AG04449 (cell line): ENCODE measurements at regions not wholly inside any gene's neighbourhood (a gene's known extent, or its start where the extent isn't known, plus 50 kb on each side); places are given as distances from the start of the nearest gene placed in this dataset.

Experiments
- CTCF ChIA-PET: fragments of 350-600 bp; formaldehyde crosslinking; extraction: SDS; loops from one replicate; lab custom pipeline; 2021; ENCODE audit warnings: antibody characterized with exemption; lab: Yijun Ruan, JAX
- POLR2A ChIA-PET: fragments of 400-600, 350-600 bp; formaldehyde crosslinking; extraction: SDS; loops from one replicate; lab custom pipeline; 2020; ENCODE audit warnings: antibody characterized with exemption, inconsistent platforms; lab: Yijun Ruan, JAX
- DNase-seq: peaks from one replicate; pipeline ENCODE4 v3.0.0-alpha.2; 2010; ENCODE audit warnings: low read depth, low spot score
- H3K4me3 ChIP-seq: 2 replicates; pipeline ENCODE4 v1.5.1; 2011; ENCODE audit warnings: low read depth, mild to moderate bottlenecking, control low read depth, low read length
- TF ChIP-seq, protein P1 (sequence below): IDR thresholded peaks from one replicate; pipeline ENCODE4 v1.5.1; 2011; ENCODE audit warnings: mild to moderate bottlenecking, moderate library complexity, low read length, control low read depth, inconsistent platforms; ENCODE audit not compliant: insufficient read depth; ENCODE audit errors: missing control alignments

DNA sequence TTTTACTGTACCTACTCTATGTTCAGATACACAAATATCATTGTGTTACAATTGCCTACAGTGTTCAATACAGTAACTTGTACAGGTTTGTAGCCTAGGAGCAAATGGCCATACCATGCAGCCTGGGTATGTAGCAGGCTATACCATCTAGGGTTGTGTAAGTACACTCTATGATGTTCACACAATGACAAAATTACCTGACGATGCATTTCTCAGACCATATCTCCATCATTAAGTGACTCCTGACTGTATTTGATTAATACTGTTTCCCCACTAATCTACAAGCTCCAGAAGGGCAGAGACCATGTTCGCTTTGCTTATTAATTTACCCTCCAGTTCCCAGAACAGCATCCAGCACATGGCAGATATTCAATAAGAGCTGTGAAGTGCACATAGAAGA, 372.2 kb downstream of the METTL4 start:
- no peak for DNase-seq
- POLR2A ChIA-PET: no interaction called here
- H3K4me3 ChIP-seq: no peak overlapping the region
- CTCF ChIA-PET: no interaction called here
- TF ChIP-seq, protein P1, sequence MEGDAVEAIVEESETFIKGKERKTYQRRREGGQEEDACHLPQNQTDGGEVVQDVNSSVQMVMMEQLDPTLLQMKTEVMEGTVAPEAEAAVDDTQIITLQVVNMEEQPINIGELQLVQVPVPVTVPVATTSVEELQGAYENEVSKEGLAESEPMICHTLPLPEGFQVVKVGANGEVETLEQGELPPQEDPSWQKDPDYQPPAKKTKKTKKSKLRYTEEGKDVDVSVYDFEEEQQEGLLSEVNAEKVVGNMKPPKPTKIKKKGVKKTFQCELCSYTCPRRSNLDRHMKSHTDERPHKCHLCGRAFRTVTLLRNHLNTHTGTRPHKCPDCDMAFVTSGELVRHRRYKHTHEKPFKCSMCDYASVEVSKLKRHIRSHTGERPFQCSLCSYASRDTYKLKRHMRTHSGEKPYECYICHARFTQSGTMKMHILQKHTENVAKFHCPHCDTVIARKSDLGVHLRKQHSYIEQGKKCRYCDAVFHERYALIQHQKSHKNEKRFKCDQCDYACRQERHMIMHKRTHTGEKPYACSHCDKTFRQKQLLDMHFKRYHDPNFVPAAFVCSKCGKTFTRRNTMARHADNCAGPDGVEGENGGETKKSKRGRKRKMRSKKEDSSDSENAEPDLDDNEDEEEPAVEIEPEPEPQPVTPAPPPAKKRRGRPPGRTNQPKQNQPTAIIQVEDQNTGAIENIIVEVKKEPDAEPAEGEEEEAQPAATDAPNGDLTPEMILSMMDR: no peak

DNA sequence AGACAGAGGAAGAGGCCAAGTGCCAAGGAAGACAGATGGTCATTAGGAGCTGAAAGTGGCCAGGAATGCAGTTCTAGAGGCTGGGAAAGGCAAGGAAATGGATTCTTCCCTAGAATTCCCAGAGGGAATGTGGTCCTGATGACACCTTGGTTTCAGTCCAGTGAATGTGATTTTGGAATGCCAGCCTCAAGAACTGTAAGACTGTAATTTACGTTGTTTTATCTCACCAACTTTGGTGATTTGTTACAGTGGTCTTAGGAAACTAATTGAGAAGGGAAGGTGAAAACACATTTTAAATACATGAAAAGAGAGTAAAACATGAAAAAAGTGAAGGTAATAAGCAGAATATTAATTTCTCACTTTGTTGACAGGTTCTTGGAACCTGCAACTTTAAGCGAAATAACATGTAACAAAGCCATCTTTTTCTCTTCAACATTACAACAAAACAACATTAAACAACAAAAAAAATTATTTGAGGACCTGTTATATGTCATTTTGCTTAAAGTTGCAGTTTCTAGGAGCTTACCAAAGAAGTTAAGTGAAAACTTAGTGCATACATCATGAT, 370.2 kb downstream of the METTL4 start:
- TF ChIP-seq, protein P1: no peak

DNA sequence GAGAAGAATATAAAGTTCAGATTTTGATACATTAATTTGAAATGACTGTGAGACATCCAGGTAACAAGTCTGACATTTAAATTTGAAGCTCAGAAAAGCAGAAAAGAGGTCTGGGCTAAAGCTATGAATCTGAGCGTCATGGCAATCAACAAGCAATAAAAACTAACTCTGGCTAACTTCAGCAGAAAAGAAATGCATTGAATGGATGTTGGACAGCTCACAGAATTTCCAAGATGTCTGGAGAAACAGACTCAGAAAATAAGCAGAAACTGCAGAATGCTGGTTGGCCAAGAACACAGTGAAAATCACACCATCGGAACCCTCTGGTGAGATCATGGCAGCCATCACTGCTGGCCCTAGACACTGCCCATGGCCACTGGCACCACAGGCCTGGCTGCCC, 366.6 kb downstream of the METTL4 start:
- TF ChIP-seq, protein P1: no peak
- ChIA-PET CTCF (no interaction called here), POLR2A (no interaction called here)
- DNase-seq: no peak
- H3K4me3 ChIP-seq: no peak overlapping the region

More for the DNA sequence above, 370.2 kb downstream of the METTL4 start:
- no peak overlapping the region for H3K4me3 ChIP-seq
- ChIA-PET POLR2A (no interaction called here), CTCF (no interaction called here)
- no peak for DNase-seq

DNA sequence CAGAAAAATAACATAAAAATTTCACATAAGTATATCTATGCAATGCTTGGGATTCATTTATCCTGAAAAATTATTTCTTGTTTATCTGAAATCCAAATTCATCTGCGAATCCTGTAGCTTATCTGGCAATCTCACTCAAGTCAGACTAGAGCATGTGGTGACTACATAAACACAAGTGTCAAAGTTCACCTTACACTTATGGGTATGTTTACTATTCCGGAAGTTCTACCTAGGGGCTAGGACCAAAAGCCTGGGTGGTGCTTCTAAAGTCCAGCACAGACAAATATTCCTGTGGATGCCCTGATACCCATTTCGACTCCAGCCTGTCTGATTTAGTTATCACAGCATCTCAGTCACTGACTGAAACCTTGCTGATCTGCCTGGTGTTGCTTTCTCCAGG, 364.0 kb downstream of the METTL4 start:
- POLR2A ChIA-PET: no interaction called here
- H3K4me3 ChIP-seq: no peak overlapping the region
- CTCF ChIA-PET: no interaction called here
- TF ChIP-seq, protein P1: no peak
- DNase-seq: no peak

DNA sequence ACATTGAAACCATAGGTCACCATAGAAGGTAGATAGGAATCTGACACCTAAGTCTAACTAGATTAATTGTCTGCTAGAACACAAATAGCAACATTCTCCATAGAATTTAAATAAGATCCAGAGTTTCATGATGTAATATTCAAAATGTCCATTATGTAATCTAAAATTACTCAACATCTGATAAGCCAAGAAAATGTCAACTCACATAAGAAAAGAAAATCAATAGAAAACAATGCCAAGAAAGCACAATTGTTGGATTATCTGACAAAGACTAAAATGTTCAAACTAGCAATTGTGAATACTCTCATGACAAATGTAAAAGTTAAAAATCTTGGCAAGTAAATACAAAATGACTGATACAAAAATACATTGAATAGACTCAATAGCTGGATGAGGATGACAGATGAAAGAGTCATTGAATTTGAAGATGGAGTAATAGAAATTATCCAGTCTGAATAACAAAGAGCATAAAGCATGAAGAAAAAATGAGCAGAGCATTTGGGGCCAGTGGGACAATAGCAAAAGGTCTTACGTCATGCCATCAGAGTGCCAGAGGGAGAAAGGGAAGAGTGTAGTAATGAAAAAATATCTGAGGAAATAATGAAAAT, 358.6 kb downstream of the METTL4 start:
- no peak overlapping the region for H3K4me3 ChIP-seq
- POLR2A ChIA-PET: no interaction called here
- CTCF ChIA-PET: no interaction called here
- no peak for DNase-seq
- TF ChIP-seq, protein P1: no peak

DNA sequence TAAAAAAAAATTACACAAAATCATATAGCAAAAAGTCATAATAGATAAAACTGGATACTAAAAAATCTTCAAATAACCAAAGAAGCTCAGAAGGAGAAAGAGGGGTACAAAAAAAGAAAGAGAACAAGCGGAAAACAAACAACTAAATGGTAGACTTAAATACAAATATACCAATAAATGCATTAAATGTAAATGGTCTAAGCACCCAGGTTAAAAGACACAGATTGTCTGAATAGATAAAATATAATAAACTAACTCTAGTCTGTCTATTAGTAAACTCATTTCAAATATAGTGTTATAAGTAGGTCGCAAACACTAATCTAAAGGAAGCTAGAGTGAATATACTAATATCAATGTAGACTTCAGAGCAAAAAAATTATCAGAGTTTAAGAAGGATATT, 357.4 kb downstream of the METTL4 start:
- H3K4me3 ChIP-seq: no peak overlapping the region
- TF ChIP-seq, protein P1: no peak
- CTCF ChIA-PET: no interaction called here
- POLR2A ChIA-PET: no interaction called here
- DNase-seq: no peak
